ENCODE measurements at regions not wholly inside any gene's neighbourhood (a gene's known extent, or its start where the extent isn't known, plus 50 kb on each side); places are given as distances from the start of the nearest gene placed in this dataset.

- TF ChIP-seq CTCF (IDR thresholded peaks at IDR 0.05; ENCODE audit: low read length) (no peak), EZH2 (IDR thresholded peaks at IDR 0.05; ENCODE audit: borderline replicate concordance, low read length) (no peak)
Observed at GRCh38 chr9:26169708-26170107, 491.5 kb upstream of the TUSC1 start.
